ENCODE measurements at regions not wholly inside any gene's neighbourhood (a gene's known extent, or its start where the extent isn't known, plus 50 kb on each side); places are given as distances from the start of the nearest gene placed in this dataset.

- no peak for DNase-seq (ENCODE audit: low spot score)
These were observed 573.7 kb downstream of the BCL11B start for GRCh38 chr14:98698341-98698740.

- DNase-seq (ENCODE audit: low spot score): peak; percentile 4
These were observed 571.2 kb downstream of the BCL11B start for GRCh38 chr14:98700748-98701147.

- DNase-seq (ENCODE audit: low spot score): no peak
These were observed 570.6 kb downstream of the BCL11B start for GRCh38 chr14:98701377-98701776.

- DNase-seq (ENCODE audit: low spot score): no peak
These were observed 567.6 kb downstream of the BCL11B start for GRCh38 chr14:98704441-98704840.

- no peak for DNase-seq (ENCODE audit: low spot score)
These were observed 566.1 kb downstream of the BCL11B start for GRCh38 chr14:98705871-98706300.

GRCh38 chr14:98707522-98707921 lies 564.5 kb downstream of the BCL11B start:
- no peak for DNase-seq (ENCODE audit: low spot score)

- DNase-seq (ENCODE audit: low spot score): no peak
These were observed 563.4 kb downstream of the BCL11B start for GRCh38 chr14:98708555-98708954.

GRCh38 chr14:98711453-98711852 lies 560.5 kb downstream of the BCL11B start:
- DNase-seq (ENCODE audit: low spot score): no peak

- DNase-seq (ENCODE audit: low spot score): no peak
These were observed 557.2 kb downstream of the BCL11B start for GRCh38 chr14:98714626-98715425.

- DNase-seq (ENCODE audit: low spot score): no peak
These were observed 555.9 kb downstream of the BCL11B start for GRCh38 chr14:98716133-98716532.

GRCh38 chr14:98721061-98721460 lies 550.9 kb downstream of the BCL11B start:
- DNase-seq (ENCODE audit: low spot score): no peak

- no peak for DNase-seq (ENCODE audit: low spot score)
These were observed 547.3 kb downstream of the BCL11B start for GRCh38 chr14:98724734-98725133.

GRCh38 chr14:98725191-98725590 lies 546.8 kb downstream of the BCL11B start:
- DNase-seq (ENCODE audit: low spot score): no peak

GRCh38 chr14:98725676-98726075 lies 546.3 kb downstream of the BCL11B start:
- no peak for DNase-seq (ENCODE audit: low spot score)

- no peak for DNase-seq (ENCODE audit: low spot score)
These were observed 545.2 kb downstream of the BCL11B start for GRCh38 chr14:98726585-98727405.

GRCh38 chr14:98728024-98728423 lies 544.0 kb downstream of the BCL11B start:
- DNase-seq (ENCODE audit: low spot score): no peak

- DNase-seq (ENCODE audit: low spot score): no peak
These were observed 543.2 kb downstream of the BCL11B start for GRCh38 chr14:98728836-98729235.

- DNase-seq (ENCODE audit: low spot score): no peak
These were observed 540.7 kb downstream of the BCL11B start for GRCh38 chr14:98731286-98731685.

- no peak for DNase-seq (ENCODE audit: low spot score)
These were observed 540.3 kb downstream of the BCL11B start for GRCh38 chr14:98731701-98732100.

- no peak for DNase-seq (ENCODE audit: low spot score)
These were observed 538.5 kb downstream of the BCL11B start for GRCh38 chr14:98733536-98733935.

GRCh38 chr14:98736701-98737338 lies 535.2 kb downstream of the BCL11B start:
- no peak for DNase-seq (ENCODE audit: low spot score)

GRCh38 chr14:98741523-98741922 lies 530.5 kb downstream of the BCL11B start:
- no peak for DNase-seq (ENCODE audit: low spot score)
